Psoas muscle (tissue), 7 donors: ENCODE measurements at regions not wholly inside any gene's neighbourhood (a gene's known extent, or its start where the extent isn't known, plus 50 kb on each side); places are given as distances from the start of the nearest gene placed in this dataset.

ENCODE experiments used
- ATAC-seq, 4 donors: fragments of 200-7000 bp; cut with Tn5 transposase; one replicate each; pipeline ENCODE4 v1.9.1; 2020; ENCODE audit warnings: moderate library complexity in 3 of 4, mild to moderate bottlenecking in 2 of 4
- DNase-seq, 2 donors: peaks; one replicate each; pipeline ENCODE4 v3.0.0-alpha.2; 2020
- H3K27ac ChIP-seq: fragments of 200-600 bp; one replicate; pipeline ENCODE4 v1.8.0; 2022
- H3K27me3 ChIP-seq, 3 donors: fragments of 200-600 bp in 1 of 3; one replicate each; pipeline versions ENCODE4 v1.6.1 to v1.8.0; 2013 to 2022; ENCODE audit warnings: low read length in 2 of 3, mild to moderate bottlenecking in 2 of 3, moderate library complexity in 1 of 3; ENCODE audit not compliant: insufficient read depth in 3 of 3
- H3K36me3 ChIP-seq, 2 donors: fragments of 200-600 bp in 1 of 2; one replicate each; pipeline versions ENCODE4 v1.6.1 to v1.8.0; 2013 to 2022; ENCODE audit warnings: low read depth in 1 of 2, mild to moderate bottlenecking in 1 of 2, moderate library complexity in 1 of 2; ENCODE audit not compliant: insufficient read depth in 1 of 2
- H3K4me1 ChIP-seq: fragments of 200-600 bp; one replicate; pipeline ENCODE4 v1.8.0; 2022
- H3K4me3 ChIP-seq: fragments of 200-600 bp; one replicate; pipeline ENCODE4 v1.8.0; 2022; ENCODE audit warnings: mild to moderate bottlenecking
- H3K9me3 ChIP-seq: fragments of 200-600 bp; one replicate; pipeline ENCODE4 v1.8.0; 2022
- WGBS, 3 donors: extraction: QIAGEN DNeasy Blood & Tissue Kit; methylation state at CpG; one replicate each; pipeline versions ENCODE4 v1.1.6 to v1.1.7; 2013; 5-methylcytosine and 5-hydroxymethylcytosine counted together
- intact Hi-C, 2 donors: fragments of 100-400 bp; cut with DNase I; formaldehyde crosslinking; loops; one replicate each; pipeline versions ENCODE4 v1.11.0 to v1.14.2; 2022
- TF ChIP-seq, protein P1 (sequence below): fragments of 200-600 bp; IDR thresholded peaks from one replicate; pipeline ENCODE4 v1.8.0; 2022; ENCODE audit warnings: antibody characterized with exemption
- donor health status: healthy with polysubstance abuse.
- donor health status: DM: no; HTN: no; CAD: no; lungs with moderate emphysema.
- donor health status: Bipolar disorder and iron deficiency.
- donor health status: healthy.
- donor health status: DM: yes; HTN: yes; CAD: no.
- donor health status: DM: no; HTN: no; CAD: no.
- donor health status: DM: yes; HTN: yes; CAD: no.

DNA sequence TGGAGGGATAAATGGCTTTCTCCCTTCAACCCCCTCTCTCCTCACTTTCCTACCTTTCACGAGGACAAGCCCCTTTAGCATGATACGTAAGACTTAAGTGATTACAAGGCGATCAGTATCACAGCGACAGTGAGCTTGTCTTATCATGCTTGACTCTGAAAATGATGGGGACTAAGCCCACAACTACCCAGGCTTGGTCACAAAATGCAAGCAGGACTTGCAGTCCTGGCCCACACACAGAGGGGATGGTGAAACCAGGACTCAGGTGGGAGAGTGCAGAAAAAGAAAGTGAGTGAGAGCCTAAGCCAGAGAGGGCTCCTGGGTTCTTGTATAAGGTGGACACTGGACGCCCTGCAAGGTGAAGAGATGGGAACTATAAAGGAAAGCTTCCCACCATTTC is 95.7 kb upstream of the ARL4C start:
- H3K9me3 ChIP-seq, result no peaks in the 10 kb centered on the region
- TF ChIP-seq, protein P1, sequence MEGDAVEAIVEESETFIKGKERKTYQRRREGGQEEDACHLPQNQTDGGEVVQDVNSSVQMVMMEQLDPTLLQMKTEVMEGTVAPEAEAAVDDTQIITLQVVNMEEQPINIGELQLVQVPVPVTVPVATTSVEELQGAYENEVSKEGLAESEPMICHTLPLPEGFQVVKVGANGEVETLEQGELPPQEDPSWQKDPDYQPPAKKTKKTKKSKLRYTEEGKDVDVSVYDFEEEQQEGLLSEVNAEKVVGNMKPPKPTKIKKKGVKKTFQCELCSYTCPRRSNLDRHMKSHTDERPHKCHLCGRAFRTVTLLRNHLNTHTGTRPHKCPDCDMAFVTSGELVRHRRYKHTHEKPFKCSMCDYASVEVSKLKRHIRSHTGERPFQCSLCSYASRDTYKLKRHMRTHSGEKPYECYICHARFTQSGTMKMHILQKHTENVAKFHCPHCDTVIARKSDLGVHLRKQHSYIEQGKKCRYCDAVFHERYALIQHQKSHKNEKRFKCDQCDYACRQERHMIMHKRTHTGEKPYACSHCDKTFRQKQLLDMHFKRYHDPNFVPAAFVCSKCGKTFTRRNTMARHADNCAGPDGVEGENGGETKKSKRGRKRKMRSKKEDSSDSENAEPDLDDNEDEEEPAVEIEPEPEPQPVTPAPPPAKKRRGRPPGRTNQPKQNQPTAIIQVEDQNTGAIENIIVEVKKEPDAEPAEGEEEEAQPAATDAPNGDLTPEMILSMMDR, result no peak
- H3K27me3 ChIP-seq, result no peaks in the 10 kb centered on the region
- no peaks in the 10 kb centered on the region for H3K36me3 ChIP-seq
- H3K27ac ChIP-seq, result no peak overlapping the region
- ATAC-seq (no peak), DNase-seq (no peak)
- 91 to 97% (median 91%) methylated on average over 5 of the region's 5 CpGs for WGBS, 3 donors
- intact Hi-C loops, result no loop called here
- H3K4me3 ChIP-seq, result no peak overlapping the region
- H3K4me1 ChIP-seq, result no peaks in the 10 kb centered on the region

DNA sequence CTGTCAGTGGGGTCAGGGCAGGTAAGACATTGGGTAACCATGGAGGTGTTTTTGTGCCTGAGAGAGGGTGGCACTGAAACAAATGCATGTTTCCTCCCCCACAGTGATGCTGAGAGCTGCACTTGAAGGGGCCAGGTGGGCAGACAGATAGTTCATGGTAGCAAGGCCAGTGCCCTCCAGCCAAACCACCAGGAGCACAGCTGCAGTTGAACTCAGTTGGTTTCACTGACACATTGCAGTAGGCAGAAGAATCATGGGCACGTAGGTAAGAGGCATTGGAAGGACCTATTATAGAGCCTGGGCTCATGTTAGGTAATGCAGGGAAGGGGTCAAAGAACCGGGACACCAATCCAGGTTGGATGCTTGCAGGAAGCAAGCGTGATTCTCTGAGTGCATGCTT is 93.2 kb upstream of the ARL4C start:
- Histone ChIP-seq H3K27me3 (no peaks in the 10 kb centered on the region), H3K4me1 (no peaks in the 10 kb centered on the region), H3K4me3 (no peak overlapping the region), H3K9me3 (no peaks in the 10 kb centered on the region), H3K36me3 (no peaks in the 10 kb centered on the region), H3K27ac (no peak overlapping the region)
- TF ChIP-seq, protein P1, result no peak
- ATAC-seq (no peak), DNase-seq (no peak)
- WGBS, 3 donors, result 74 to 81% (median 80%) methylated on average over 3 of the region's 3 CpGs
- intact Hi-C loops, result no loop called here

DNA sequence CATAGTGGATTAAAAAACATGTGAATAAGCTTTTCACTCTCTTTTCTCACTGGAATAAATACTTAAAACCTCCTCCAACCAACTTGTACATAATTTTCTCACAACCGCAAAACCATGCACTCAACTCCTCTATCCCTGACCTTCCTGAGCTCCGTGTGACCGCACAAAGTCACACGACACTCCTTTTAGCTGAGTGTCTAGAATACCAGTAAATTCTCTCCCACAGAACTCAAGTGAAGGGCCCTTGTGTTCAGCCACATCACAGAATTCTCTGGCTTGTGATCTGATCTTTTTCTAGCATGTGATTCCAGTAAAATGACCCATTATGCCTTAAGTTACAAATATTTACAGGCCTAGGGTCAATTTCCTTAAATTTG is 91.2 kb upstream of the ARL4C start:
- no peaks in the 10 kb centered on the region for H3K9me3 ChIP-seq
- ATAC-seq (no peak), DNase-seq (no peak)
- H3K4me3 ChIP-seq, result no peak overlapping the region
- intact Hi-C loops, result no loop called here
- H3K4me1 ChIP-seq, result no peaks in the 10 kb centered on the region
- H3K27ac ChIP-seq, result no peak overlapping the region
- WGBS, 3 donors, result 87 to 90% (median 88%) methylated on average over 4 of the region's 4 CpGs
- H3K36me3 ChIP-seq, result no peaks in the 10 kb centered on the region
- no peaks in the 10 kb centered on the region for H3K27me3 ChIP-seq
- TF ChIP-seq, protein P1, result no peak

DNA sequence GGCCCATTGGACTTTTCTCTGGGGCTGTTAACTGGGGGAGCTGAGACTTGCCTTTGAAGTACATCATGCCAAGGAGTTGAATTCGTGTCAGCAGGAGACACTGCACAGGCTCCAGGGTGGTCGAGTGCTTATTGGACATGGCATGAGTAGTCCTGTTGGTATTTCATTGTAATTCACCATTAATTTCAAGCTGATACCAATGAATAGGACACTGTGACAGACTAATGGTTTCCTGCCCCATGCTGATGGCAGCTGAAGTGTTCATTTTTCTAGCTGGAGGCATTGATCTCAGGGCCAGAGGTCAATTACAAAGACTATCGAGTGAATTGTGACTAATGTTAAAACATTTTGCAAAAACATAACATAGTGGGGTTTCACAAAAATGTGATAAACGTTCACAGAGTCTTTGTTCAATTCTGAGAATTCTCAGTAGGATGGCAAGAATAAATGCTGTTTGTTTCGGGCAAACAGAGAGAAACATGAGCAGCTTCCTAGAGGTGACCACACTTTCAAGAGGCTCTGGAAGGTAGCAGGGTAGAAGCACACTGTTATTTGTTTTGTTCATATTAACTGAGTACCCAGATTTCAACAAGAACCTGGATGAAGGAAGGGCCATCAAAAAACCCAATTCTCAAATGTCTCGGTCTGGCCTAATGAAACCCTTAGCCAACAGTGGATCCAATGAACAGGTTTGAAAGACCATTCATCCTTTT is 90.6 kb upstream of the ARL4C start:
- intact Hi-C loops, result no loop called here
- Histone ChIP-seq H3K36me3 (no peaks in the 10 kb centered on the region), H3K27me3 (no peaks in the 10 kb centered on the region), H3K27ac (no peak overlapping the region), H3K9me3 (no peaks in the 10 kb centered on the region), H3K4me1 (no peaks in the 10 kb centered on the region), H3K4me3 (no peak overlapping the region)
- ATAC-seq (no peak), DNase-seq (no peak)
- 63 to 76% (median 69%) methylated on average over 6 of the region's 6 CpGs for WGBS, 3 donors
- TF ChIP-seq, protein P1, result no peak

DNA sequence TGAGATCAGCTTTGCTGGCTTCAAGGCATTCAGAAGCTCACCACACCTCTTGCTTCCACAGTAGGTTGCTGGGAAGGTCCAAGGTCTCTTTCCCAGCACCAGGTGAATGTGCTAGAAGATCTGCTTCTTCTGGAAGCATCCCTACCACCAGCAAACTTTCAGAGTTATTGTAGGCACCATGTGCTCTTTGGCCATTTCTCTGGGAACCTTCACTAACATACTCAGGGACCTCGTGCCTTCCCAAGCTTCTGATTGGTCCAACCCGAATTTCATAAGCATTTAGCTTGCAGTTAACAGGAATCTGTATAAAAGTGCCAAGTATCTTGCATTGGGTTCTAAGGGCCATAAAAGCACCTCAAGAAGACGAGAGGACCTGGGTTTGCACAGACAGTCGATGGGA is 86.5 kb upstream of the ARL4C start:
- Histone ChIP-seq H3K4me3 (no peak overlapping the region), H3K27me3 (no peaks in the 10 kb centered on the region), H3K36me3 (no peaks in the 10 kb centered on the region), H3K9me3 (no peaks in the 10 kb centered on the region), H3K27ac (no peak overlapping the region), H3K4me1 (no peaks in the 10 kb centered on the region)
- no peak for DNase-seq
- WGBS, 3 donors, result 84 to 90% (median 89%) methylated on average over 4 of the region's 4 CpGs
- intact Hi-C loops, result no loop called here
- TF ChIP-seq, protein P1, result no peak
- no peak for ATAC-seq
